SKM-1 treated with dmso at 0.1 percent for 144 hours (cell line): ENCODE measurements at regions not wholly inside any gene's neighbourhood (a gene's known extent, or its start where the extent isn't known, plus 50 kb on each side); places are given as distances from the start of the nearest gene placed in this dataset.

Source experiments
- DNase-seq: peaks from one replicate; lab custom pipeline; 2025; ENCODE audit not compliant: unreplicated experiment; lab: John Stamatoyannopoulos, UW

DNA sequence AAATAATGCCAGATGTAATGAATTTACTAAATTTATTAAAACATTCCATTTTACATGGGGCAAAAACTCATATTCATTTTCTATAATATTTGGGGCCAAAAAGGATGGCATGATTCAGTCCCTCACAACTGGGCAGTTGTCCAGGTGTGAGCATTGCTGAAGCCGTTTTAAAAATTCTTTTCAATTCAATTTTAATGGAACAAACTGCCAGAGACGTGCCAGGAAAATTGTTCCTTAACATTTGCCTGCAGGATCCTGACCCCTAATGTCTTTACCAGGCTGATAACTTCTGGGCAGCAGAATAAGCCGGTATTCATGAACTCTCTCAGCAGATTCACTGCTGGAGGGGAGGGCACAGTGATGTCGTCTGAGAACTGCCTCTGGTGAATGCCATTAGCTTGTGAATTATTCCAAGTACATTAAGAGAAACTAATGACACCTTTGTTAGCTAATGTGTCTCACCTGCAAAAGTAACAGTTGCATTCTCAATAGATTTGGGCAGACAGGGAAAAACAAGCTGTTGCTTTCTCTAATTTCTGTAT is 1445.1 kb upstream of the TENM3 start:
- no peak for DNase-seq

DNA sequence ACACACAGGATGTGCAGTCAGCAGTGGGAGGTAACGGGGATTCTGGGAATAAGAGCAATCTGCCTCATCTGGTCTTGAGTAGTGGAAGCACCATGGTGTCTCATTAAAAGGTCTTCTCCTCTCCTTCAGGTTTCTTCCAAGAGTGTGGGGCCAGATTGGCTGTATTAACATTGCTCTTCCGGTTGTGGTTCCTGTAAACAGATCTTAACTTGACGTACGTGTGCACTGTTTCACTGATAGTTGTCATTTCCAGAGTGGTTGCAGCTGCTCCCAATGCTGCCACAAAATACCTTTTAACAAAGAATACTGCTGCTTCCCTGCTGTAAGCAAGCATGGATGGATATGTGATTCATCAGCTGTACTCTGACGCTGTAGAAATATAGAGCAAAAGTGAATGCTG is 1443.4 kb upstream of the TENM3 start:
- no peak for DNase-seq

DNA sequence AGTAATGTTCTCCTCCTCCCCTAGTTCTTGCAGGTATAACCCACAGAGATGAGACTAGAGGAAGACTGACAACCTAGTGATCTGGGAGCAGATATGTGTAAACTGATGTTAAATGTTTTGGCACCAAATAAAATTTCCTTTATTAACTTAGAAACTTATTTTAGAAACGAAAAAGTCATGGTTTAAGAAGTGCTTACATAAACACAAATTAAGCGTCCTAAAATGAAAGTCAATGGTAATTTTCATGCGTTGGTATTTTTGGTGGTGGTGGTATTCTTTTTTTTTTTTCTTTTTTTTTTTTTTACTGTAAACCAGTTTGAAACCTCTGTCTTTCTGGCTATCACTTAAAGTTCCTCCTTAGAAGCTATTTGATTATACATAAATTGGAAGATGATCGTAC is 1438.1 kb upstream of the TENM3 start:
- DNase-seq = no peak

DNA sequence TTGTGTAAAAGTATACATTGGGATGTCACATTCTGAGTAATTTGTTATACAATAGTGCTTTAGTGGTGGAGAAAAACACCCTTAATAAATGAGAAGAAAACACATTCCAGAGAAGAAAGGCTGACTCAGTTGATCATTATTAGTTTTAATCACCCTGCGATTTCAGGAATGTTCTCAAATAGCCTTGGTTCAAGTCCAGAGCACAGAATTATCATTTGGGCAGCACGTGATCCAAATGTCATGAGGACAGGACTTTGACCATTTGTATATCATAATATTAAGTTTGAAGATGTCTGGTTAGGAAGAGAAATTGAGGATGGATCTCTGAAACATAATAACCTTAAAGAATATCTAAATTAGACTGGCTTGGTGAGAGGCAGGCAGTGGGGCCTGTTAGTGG is 1434.3 kb upstream of the TENM3 start:
- DNase-seq = no peak

DNA sequence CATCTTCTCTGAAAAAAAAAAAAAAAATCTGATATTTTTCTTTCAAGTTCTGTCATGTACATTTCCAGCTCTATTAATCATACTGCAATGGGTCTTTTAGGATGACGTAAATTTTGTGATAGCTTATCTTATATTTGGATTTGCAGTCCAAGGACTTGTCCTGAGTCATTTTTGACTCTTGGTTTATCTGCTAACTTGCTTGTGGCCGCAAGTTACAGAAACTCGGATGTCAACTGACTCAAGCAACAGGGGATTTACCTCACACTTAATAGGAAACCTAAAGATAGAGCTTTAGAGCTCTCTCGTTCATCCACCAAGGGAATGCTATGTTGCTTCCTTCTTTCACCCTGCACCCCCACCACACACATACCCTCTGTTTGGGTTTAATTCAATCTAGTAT is 1433.8 kb upstream of the TENM3 start:
- DNase-seq = no peak

DNA sequence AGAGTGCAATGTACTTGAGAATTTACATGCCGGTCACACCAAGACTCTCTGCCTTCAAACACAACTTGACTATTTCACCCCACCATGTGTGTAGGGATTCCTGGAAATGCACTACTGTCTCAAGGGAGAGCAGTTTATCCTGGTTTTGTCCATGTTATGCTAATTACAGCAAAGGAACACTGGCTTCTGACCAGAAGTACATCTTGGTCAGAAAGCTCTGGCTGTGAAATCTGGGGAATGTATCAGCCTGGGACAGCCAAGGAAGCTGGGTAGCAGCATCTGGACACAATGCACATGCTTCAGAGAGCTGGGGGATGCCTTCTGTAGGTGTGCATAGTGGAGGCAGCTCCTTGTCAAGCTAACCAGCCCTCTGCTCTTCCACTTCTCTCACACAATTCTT is 1432.6 kb upstream of the TENM3 start:
- no peak for DNase-seq

DNA sequence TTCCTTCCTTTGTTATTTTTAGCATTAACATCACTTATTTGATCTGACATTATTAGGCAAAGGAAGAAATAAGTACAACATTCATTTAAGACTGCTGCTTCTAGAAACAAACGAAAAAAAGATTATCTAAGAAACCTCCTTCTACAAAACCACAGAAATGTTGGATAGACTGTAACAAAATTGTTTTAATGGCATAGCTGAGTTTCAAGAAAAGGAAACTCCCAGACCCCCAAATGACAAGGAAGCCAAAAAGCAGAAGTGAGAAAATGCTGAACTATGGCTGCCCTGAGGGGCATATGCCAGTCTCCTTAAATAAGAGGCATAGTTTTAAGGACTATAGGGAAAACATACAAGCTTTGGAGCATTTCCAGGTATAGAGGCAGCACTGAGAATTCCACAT is 1431.6 kb upstream of the TENM3 start:
- no peak for DNase-seq

DNA sequence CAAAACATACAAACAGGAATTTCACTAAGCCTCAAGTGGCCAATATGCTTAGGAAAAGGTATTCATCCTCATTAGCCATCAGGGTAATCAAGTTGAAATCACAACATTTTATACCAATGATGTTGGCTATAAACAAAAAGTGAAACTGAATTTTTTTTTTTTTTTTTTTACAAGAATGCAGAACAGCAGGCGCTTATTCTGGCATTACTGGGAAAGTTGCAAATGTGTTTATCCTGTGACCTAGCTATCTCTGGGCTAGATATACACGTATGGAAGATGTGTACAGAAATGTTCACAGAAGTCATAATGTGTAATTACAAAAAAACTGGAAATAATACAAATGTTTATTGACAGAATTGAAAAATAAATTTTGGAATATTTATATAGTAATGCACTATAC is 1430.4 kb upstream of the TENM3 start:
- DNase-seq = no peak

DNA sequence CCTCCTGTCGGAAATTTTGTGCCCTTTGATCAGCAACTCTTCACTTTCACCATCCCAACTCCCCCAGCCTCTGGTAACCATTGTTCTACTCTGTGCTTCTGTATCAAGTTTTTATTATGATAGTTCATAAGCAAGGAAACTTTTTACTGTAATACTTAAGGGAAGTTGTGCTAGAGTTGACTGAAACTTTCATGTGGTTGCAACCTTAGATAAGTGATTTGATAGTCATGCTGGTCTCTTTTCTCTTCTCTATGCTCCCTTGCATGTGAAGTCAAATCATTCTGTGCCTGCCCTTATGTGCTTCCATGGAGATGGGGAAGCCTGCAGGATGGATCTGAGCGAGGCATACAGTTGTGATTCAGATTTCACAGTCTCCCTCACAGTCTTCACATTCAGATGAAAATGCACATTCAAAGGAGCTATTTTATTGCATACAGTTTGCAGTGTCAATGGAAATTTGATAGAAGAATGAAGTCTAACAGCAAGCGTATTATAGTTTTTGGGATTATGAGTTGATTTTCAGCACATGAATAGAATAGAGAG is 1428.3 kb upstream of the TENM3 start:
- no peak for DNase-seq

DNA sequence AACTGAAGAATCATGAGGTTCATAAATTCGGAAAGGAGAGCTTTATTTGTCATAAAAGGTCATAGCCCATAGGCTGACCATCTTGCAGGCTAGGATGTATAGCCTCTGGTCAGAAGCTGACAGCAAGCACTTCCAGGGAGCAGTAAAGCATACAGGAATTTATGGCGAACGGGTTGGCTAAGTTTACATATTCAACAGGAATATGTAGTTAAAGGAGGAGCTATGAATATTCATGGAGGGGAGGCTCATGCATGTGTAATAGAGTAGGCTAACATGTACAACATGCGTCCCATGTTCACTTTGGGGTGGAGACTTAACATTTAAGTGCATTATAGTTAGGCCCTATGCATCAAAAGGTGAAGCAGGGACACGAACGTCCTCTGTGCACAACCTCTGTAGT is 1425.7 kb upstream of the TENM3 start:
- no peak for DNase-seq

DNA sequence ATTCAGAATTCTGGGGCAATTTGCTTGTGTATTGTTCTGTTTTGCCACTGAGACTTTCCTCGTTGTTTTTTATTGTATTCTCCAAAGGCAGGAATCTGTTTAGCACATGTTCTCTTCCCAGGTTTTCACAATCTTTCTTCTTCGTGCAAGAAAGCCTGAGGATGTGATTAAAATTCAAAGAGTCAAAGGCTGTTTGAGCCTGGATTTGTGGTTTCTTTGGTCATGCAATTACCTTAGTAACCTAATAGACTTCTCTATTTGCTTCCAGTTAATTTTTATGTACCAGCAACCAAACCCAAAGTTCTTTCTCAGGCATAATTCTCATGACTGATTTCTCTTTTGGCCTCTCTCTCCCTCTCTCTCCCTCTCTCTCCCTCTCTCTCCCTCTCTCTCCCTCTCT is 1420.1 kb upstream of the TENM3 start:
- DNase-seq = no peak

DNA sequence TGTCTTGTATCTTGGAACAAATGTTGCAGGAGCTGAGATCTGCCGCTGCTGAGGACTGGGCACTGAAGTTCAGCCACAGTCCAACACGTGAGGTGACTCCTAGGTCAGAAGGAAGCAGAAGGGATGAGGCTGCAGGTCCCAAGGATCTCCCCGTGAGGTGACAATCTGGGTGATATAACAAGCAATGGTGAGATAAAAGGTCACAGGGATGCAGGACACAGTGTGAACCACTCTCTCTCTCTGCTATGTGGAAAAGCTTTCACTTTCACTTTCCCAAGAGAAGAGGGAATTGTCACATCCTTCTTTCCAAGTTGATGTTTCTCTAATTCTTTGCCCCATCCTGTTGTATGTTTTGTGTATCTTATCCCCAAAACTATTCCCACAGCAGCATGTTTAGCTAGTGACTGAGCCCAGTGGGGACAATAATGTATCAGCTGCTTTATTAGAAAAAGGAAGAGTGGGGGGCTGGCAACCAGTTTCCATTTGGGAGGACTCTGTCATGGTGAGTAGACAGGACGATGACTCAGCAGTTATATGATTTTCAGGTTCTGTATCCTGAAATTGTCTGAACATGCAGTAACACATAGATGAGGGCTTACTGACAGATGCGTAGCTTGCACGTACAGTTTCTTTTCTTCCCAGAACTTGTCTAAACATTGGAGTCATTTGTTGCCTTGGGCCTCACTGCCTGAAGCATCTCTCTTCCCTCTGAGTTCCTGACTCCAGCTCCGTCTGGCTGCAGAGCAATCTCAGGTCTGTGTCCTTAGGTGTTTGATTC is 1415.8 kb upstream of the TENM3 start:
- DNase-seq = no peak

DNA sequence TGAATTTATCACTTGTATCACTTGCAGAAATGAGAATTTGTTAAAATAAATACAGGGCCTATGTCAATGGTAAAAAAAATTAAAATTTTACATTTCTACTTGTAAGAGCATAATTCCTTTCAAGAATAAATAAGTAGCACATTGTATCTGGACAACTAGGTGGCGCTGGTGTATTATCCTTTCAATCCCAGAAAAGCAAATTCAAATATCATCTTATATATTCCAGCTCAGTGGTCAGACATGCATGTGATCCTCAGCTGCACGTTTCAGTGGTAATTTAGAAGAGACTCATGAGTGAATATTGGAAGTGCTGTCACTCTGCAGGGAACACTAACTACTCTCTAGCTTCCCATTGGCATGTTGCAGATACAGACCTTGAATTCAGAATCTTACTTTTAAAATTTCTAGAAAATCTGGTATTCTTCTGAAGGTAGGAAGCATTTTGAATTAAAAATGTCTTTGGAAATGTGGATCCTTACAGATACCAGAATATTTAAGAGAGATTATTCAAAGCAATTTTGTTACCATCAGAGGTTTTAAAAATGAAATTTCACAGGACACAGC is 1414.7 kb upstream of the TENM3 start:
- DNase-seq = peak; percentile 37

DNA sequence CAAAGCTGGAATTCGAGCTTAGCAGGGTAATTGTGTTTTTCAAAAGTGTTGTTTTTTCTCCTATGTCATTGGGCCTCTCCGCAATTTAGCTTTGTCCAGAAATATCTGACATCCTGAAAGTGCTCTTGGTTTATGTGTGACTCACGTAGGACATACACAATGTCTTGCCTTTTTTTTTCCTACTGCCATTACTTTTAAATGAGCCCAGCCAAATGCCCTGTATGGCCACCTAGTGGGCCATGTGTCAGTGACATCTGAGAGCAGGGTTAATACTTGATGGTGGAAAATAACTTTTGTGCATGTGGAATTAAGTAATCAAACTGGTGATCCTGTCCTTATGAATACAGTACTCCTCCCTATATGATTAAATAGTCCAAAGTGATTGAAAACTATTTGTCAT is 1411.1 kb upstream of the TENM3 start:
- no peak for DNase-seq

DNA sequence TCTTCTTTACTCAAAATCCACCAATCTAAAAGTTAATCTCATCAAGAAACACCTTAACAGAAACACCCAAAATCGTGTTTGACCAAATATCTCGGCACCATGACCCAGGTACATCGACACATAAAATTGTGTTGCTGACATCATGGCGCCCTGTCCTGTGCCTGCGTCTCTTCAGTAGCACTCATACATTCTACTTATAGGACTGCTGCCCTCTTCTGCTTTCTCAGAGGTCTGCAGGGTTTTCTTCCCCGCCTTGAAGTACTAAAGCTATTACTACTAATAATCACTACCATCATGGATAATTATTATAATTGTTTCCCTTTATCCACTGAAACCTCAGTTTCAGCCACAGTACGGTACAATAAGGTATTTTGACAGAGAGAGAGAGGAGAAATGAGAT is 1403.1 kb upstream of the TENM3 start:
- DNase-seq = no peak

DNA sequence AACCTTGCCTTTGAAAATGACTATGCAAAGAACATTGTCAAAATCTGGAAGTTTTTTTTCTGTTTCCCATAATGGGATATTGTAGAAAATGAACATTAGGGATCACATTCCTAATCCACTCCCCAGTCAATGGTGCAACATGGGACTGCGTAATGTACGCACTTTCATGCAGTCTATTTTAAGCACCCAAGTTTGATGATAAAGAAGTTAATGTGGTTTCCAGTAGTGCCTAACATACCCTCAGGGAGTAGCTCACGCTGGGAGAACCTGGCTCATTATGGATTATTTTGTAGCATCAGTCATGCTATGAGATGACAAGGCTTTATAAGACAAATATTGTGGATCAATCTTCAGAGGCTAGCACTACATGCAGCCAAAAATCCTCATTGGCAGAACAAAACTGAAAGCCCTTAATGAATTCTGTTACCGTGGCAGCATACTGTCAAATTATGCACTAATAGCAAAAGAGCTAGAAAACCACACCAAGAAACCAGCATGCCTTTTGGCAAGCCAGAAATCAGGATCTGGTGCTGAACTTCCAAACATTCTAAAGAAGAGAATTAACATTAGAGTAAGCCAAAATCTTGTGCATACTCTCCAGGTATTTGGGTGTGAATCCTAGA is 1392.8 kb upstream of the TENM3 start:
- no peak for DNase-seq

DNA sequence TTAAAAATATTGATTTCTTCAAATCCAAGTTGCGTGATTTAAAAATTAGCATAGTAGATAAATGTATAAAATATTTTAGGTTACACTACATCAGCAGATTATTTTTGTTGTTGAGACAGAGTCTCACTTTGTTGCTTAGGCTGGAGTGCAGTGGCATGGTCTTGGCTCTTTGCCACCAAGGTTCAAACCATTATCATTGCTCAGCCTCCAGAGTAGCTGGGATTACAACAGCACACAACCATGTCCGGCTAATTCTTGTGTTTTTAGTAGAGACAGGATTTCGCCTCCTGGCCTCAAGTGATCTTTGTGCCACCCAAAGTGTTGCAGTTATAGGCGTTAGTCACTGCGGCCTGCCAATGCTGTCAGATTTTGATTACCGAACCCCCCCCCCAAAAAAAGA is 1390.5 kb upstream of the TENM3 start:
- no peak for DNase-seq

DNA sequence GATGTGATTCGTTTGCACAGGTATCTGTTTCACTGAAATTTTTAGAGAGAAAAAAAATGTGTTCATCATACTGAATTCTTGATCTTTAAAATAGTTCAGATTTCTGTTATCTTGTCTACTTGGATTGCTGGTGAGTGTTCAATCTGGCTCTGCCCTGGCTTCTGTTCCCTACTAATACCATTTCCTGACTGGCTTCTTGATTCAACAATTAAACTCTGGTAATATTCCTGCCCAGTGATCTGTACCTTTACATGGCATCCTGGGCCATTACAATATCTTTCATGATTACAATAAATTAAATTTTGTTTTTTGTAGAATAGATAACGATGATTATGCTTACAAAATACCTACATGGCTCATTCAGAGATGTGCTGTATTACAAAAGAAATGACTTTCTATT is 1388.0 kb upstream of the TENM3 start:
- no peak for DNase-seq

DNA sequence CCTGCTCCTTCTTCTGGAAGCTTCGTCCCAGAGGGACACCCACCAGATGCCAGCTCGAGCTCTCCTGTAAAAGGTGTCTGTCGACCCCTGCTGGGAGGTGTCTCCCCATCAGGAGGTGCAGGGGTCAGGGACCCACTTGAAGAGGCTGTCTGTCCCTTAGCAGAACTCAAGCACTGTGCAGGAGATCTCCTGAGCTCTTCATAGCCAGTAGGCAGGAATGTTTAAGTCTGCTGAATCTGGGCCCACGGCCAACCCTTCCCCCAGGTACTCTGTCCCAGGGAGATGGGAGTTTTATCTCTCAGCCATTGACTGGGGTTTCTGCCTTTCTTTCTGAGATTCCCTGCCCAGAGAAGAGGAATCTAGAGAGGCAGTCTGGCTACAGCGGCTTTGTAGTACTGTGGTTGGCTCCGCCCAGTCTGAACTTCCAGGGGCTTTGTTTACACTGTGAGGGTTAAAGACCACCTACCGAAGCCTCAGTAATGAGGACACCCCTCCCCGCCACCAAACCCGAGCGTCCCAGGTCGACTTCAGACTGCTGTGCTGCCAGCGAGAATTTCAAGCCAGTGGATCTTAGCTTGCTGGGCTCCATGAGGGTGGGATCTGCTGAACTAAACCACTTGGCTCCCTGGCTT is 1383.0 kb upstream of the TENM3 start:
- no peak for DNase-seq

DNA sequence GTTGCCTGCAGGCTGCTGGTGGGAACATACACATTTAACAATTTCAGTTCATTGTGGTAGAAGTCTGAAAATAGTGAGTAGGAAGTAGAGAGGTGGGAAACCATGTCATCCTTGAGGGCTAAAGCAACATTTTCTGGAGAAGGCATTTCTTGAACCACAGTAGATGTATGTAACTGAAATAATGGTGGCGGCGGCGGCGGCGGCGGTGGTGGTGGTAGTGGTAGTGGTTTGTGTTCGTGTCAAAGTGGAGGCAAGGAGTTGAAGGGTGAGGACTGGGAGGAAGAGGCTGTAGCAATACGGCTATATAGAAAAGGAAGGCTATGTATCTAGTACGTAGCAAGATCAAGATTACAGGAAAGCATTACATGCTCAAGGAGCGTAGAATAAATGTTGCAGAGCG is 1381.6 kb upstream of the TENM3 start:
- no peak for DNase-seq

DNA sequence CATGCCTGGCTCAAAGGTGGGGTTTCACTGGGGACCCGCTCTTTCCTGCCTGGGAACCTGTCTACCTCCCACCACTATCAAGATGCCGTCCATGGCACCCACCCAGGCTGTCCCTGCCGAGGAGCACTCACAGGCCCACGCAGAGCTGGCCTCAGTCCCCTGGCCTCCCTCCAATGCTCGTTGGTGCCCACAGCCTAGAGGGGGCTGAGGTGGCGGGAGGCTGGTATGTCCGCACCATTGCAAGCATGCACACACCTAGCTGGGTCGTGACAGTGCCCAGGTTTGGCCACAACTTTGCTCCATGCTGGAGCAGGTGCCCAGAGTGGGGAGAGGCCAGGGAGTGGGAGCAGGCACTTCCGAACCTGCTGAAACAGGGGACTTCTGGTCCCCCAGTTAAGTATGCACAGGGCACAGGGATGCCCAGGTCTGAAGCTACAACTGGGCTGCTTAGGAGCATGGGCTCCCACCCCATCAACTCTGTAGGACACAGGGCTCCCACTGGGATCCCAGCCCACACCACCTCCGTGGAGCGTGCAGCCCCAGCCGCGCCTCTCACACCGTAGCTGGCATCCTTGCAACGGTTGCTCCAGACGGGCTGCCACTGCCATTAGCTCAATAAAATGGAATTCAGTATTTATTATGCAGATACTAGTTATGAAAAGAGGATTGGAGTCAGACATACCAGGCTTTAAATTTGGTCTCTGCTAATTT is 1376.1 kb upstream of the TENM3 start:
- no peak for DNase-seq
